ENCODE measurements at regions not wholly inside any gene's neighbourhood (a gene's known extent, or its start where the extent isn't known, plus 50 kb on each side); places are given as distances from the start of the nearest gene placed in this dataset.
"Not testable (repeated sequence)": the region's sequence is repeated elsewhere in the genome, so short reads cannot be mapped to it uniquely, and the experiment has no call there.

DNA sequence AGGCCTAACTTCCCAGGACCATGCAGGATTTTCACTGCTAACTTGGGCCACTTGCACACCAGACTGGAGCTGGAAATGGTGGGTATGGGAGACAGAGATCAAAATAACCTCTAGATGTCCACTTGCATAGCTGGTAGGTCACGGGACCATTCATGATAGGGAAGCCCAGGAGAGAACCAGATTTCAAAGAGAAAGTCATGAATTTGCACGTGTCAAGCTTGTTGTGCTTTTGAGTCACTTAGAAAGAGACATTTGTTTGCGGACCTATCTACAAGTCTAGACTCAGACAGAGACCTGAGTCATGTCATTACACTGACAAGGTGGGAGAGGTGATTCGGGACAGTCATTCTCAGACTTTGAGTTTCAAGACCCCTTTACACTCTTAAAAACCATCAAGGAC is 704.1 kb downstream of the DTWD2 start:
- DNase-seq (ENCODE audit: low read depth in 2 of 2): not testable (repeated sequence)

DNA sequence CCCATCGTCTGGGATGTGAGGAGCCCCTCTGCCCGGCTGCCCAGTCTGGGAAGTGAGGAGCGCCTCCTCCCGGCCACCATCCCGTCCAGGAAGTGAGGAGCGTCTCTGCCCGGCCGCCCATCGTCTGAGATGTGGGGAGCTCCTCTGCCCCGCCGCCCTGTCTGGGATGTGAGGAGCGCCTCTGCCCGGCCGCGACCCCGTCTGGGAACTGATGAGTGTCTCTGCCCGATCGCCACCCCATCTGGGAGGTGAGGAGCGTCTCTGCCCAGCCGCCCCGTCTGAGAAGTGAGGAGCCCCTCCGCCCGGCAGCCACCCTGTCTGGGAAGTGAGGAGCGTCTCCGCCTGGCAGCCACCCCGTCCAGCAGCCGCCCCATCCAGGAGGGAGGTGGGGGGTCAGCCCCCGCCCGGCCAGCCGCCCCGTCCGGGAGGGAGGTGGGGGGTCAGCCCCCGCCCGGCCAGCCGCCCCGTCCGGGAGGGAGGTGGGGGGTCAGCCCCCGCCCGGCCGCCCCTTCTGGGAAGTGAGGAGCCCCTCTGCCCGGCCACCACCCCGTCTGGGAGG is 705.8 kb downstream of the DTWD2 start:
- not testable (repeated sequence) for DNase-seq (ENCODE audit: low read depth in 2 of 2)

DNA sequence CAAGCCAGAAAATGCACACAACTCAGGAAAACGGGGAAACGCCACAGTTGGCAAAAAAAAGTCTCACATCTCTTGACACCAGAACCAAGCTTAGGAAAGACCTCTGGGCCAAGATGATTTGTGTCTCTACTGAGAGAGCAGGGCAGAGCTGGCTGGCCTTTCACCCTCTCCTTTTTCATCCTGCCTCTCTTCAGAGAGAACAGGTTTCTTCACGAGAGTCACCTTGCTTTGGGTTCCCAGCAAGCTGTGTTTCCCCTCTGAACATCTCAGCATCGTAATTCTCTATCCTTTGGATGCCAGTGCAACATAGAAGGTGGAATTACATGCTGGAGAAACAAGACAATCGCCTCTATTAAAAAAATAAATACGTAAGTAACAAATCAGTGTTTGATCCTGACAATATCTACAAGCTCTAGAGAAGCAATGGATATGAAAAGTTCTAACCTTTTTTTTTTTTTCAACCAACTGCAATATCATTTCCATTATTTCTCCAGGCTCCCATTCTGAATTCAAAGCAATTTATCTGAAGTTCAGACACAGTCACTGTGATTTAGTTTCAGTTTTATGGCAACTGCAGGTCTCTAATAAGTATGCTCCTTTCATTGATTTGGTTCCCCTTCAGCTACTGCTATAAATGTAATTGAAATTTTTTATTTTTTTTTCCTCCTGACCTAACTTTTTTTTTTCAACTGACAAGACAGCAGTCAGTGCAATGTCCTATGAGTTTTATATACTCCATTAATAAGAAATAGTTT is 708.6 kb downstream of the DTWD2 start:
- no peak for DNase-seq (ENCODE audit: low read depth in 2 of 2)

DNA sequence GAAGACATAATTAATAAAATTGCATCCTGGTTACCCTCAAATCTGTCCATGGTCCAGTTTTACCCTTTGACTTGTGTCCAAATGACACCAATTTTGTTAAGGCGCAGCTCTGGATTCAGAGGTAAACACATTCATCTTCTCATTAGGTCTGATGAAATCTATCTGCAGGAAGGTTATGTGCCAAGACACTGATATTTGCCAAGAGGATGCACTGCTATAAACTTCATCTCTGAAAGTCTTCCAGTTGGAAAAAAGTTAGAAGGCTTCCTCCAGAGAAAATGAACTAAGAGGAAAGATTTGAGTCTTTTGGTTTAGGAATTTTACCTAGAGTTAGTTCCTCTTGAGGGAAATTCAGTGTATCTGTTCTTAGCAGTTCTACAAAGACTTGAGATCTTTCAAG is 717.8 kb downstream of the DTWD2 start:
- DNase-seq (ENCODE audit: low read depth in 2 of 2): no peak

DNA sequence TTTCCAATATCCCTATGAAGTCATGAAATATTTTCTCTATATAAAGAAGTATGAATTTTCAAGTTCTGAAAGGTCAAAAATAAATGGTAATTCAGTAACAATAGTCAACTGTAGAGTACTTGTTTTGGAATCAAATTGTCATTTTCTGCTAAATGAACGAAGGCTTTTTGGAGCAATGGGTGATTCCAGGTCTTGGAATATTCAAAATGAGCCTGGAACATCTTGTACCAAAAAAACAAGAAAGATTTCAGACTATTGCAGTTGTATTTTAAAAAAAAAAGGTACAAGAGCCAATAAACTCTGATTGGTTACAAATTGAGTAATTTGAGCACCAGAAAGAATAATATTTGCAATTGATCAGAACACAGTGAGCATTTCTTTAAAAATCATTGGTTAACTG is 730.1 kb downstream of the DTWD2 start:
- DNase-seq (ENCODE audit: low read depth in 2 of 2): no peak

DNA sequence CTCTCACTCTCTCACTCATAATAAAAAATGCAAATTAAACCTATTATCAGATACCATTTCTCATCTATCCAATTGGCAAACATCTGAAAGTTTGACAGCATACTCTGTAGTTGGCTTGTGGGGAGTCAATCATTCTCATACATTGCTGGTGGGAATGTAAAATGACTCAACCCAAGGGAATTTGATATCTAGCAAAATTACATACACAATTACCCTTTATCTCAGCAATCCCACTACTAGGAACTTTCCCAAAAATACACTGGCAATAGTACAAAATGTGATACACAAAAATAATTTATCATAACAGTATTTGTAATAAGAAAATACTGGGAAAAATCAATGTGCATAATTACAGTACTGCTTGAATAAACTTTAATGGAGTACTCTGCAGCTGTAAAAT is 731.3 kb downstream of the DTWD2 start:
- DNase-seq (ENCODE audit: low read depth in 2 of 2): no peak

DNA sequence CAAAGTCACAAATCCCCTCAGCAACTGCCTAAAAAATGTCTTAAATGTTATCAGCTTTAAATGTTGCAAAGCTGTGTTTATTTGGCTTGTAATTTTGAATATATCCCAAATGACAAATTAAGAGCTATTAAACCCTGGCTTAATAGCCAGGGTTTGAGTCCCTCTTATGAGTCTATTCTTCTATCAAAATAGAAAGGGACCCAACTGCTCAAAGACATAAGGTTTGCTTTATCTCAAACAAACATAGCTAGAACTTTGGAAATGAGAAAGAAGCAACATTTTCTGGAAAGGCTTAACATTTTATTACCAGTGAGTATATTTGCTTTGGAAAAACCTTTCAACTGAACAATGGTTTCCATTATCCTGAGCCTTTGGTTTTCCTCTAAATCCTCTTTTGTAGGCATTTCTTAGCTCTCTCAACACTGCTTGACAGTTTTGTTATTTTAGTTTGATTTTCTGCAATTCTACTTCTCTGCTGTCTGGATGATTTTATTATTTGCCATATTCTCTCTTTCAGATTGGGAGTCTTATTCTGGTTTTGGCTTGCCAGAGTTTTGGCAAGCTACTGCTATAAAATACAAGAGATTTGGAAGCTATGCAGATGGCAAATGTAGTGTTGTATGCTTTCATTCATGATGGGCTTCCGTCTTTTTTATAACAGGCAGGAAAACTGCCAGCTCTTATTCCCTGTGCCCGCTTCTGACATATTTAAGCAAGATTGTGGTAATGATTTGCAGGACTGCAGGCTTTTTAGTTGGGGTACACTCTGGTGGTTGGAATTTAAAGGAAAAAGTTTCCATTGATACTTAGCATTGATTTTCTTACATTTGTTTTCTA is 734.9 kb downstream of the DTWD2 start:
- no peak for DNase-seq (ENCODE audit: low read depth in 2 of 2)

DNA sequence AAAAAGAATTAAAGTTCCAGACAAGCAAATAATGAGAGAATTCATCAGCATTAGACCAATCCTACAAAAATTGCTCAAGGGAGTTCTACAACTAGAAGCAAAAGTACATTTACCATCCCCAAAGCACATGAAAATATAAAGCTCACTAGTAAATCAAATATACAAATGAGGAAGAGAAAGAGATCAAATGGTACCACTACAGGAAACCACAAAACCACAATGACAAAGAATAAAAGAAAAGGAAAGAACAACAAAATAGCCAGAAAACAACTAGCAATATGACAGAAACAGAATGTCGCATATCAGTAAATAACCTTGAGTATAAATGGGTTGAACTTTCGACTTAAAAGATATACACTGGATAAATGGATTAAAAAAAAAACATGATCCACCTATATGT is 739.0 kb downstream of the DTWD2 start:
- DNase-seq (ENCODE audit: low read depth in 2 of 2): no peak

DNA sequence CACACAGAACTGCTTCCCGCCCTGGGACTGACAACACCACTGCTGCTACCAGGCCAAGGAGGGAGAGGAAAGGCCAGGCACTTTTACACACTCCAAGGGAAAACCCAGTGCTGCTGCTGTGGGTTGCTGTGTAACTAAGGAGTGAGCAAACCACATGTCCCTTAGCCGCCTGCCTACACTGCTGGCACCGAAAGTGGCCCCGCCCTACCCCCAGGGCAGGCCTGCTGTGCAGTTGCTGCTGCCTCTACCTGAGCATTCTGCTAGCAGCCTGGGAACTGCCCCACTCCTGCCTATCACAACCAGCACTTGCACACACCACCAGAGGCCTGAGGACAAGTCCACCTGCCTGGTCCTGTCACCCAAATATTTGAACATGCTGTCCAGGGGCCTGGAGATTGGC is 740.9 kb downstream of the DTWD2 start:
- DNase-seq (ENCODE audit: low read depth in 2 of 2): no peak

DNA sequence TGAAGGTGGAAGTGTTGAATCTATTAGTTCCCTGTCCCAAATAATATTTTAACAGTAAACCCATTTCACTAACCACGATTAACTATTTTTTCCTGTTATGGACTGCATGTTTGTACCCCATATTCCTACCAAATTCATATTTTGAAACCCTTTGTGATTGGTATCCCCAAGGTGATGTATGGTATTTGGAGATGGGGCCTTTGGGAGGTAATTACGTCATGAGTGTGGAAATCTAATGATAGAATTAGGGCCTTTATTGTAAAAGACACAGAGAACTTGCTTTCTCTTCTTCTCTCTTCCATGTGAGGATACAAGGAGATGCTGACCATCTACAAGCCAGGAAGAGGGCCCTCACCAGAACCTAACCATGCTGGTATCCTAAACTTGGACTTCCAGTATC is 744.7 kb downstream of the DTWD2 start:
- no peak for DNase-seq (ENCODE audit: low read depth in 2 of 2)

DNA sequence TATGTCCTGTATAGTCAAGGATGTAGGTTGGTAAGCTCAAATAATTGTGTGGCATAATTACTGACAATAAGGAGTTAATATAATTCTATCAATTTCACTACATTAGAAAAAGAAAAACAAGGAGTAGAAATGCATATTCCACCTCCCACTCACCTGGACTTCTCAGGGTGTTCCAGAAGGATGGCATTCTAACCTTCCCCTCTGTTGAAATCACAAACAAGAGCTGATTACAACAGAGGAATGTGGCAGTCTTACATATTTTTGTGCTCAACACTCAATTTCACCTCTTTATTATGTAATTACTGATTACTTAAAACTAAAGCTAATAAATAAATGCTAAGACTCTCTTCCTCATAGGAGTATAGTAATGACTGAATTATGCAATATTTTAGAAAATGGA is 745.3 kb downstream of the DTWD2 start:
- DNase-seq (ENCODE audit: low read depth in 2 of 2): no peak

DNA sequence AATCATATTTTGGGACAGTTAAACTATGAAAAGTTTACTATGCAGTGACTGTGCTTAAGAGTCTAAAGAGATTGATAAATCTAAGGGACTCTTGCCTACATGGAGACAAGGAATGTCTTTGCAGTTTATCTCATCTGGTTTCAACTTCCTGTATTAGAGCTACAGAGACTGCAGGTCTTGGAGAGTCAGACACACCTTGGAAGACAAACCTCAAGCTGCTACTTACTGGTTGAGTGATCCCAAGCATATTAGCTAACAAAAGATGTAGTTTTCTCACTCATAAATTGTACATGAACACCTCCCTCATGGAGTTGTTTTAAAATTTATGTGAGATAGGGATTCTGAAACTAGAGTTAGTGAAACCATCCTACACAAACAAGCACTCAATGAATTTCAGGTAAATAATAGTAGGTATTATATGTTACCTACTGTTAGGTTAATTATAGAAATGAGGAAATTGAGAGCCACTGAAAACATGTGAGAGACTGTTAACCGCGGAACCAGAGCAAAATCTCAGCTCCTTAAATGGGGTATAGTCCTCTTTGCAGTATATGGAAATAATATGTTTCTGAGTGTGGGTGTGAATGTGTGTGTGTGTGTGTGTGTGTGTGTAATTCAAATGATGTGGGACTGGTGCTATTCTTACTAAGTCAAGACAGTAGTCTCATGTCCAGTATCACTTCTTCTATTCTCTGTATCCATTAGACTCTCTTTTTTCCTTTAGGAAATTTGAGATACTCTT is 752.1 kb downstream of the DTWD2 start:
- DNase-seq (ENCODE audit: low read depth in 2 of 2): no peak

DNA sequence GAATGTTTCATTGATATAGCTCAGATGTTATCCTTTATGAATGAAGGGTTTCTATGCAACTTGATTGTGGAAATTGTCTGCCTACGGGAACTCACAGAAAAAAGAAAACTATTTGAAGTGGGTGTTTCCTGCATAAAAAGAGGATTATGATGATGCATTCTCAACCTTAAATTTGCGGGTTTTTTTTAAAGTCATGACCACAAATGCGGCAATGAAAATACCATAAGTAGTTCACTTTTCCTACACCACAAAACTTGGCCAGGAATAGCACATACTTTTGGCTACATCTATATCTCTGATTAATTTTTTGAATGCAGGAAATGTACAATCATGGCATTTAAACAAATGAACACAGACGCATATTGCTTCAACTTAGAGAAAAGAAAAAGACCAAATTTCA is 754.7 kb downstream of the DTWD2 start:
- no peak for DNase-seq (ENCODE audit: low read depth in 2 of 2)

DNA sequence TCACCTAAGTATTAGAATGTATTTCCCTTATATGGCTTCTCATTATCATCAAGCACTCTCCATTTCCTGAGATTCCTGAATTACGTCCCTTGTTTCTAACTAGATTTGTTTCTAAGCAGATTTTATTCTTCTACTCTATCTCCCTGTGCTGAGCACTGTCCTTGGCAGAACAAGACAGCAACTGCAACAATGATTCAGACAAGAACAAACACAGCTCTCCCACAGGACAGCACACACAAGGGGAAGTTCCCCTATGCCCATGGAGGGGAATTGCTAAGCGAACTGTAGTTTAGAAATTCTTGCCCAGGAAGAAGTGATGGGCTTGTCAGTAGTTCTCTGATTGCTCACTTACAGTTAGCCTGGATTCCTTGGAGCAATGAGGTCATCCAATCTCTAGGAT is 759.9 kb downstream of the DTWD2 start:
- no peak for DNase-seq (ENCODE audit: low read depth in 2 of 2)

DNA sequence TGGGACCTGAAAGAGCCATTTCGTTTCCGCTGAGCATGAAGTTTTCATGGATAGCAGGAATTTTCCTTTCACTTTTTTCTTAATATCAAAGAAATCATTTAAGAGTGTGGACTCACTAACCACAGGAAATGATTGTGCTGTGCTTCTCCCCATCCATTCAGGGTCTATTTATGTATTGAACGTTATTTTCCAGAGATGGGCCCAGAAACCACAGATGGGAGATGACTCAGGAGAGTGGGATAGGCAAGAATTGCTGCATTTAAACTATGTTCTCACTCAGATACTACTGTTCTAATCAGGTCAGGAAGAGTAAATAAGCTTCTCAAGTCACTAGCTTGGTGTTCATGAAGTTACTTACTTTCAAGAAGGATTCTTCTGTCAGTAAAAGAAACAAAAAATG is 763.8 kb downstream of the DTWD2 start:
- DNase-seq (ENCODE audit: low read depth in 2 of 2): no peak

DNA sequence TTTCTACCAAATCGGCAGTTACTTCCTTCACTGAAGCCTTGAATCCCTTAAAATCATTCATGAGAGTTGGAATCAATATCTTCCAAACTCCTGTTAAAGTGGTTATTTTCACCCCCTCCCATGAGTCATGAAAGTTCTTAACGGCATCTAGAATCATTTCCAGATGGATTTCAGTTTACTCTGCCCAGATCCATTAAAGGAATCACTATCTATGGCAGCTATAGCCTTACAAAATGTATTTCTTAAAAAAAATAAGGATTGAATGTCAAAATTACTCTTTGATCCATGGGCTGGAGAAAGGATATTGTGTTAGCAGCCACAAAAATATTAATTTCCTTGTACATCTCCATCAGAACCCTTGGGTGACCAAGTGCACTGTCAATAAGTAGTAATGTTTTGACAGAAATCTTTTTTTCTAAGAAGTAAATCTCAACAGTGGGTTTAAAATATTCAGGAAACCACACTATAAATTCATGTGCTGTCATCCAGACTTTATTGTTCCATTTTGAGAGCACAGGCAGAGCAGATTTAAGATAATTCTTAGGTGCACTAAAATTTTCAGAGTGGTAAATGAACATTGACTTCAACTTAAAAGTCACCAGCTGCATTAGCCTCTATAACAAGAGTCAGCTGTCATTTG is 767.7 kb downstream of the DTWD2 start:
- no peak for DNase-seq (ENCODE audit: low read depth in 2 of 2)

DNA sequence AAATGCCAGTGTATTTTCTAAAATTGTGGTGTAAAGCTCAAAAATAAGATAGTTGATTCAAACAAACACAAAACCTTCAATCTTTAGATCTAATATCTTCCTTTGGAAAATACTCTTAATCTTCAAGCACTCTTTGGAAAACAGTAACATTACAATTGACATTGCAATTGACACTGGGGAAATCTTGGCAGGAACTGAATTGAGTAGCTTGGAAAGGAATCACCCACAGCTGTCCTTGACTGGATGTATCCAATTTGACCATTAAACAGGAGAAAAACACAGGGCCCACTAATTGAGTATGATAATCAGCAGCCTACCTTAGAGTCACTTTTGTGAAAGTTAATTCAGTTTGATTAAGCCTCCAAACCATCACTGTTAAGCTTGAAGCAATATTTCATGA is 776.7 kb downstream of the DTWD2 start:
- DNase-seq (ENCODE audit: low read depth in 2 of 2): no peak

DNA sequence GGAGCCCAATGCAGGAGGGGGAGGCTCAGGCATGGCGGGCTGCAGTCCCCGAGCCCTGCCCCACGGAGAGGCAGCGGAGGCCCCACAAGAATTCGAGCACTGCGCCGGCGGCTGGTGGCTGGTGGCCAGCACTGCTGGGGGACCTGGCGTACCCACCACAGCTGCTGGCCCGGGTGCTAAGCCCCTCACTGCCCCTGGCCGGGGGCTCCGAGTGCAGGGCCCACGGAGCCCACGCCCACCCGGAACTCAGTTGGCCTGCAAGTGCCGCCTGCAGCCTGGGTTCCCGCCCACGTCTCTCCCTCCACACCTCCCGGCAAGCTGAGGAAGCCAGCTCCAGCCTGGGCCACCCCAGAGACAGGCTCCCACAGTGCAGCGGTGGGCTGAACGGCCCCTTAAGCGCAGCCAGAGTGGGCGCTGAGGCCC is 780.3 kb downstream of the DTWD2 start:
- DNase-seq (ENCODE audit: low read depth in 2 of 2): no peak

DNA sequence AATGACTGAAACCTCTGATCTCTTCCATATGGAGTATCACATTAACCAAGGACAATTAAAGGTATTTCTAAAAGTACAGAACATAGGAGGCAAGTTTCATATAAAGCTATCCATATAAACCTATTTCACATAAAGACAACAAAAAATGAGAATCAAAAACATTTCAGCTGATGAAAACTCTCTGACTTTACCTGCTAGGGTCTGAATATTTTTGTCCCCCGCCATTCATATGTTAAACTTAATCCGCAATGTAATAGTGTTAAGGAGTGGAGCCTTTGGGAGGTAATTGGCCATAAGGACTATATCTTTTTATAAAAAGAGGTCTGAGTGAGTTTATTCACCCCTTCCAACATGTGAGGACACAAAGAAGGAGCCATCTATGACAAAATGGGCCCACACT is 788.5 kb downstream of the DTWD2 start:
- no peak for DNase-seq (ENCODE audit: low read depth in 2 of 2)

DNA sequence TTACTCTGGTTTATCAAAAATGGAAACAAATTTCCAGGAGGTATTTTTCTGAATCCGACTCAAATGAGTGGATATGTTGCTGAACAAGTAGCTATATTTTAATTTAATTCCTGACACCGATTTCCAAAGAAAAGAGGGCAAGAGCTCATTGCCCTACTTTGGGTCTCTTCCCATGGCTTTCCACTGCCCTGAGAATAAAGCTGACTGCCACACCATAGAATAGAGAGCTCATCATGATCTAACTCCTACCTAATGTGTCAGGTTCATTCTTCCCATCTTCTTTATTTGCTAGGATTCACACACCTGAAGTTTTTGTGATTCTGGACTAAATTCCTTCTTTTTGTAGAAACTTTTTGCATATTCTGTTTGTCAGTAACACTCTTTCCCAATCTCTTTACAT is 792.1 kb downstream of the DTWD2 start:
- no peak for DNase-seq (ENCODE audit: low read depth in 2 of 2)

DNA sequence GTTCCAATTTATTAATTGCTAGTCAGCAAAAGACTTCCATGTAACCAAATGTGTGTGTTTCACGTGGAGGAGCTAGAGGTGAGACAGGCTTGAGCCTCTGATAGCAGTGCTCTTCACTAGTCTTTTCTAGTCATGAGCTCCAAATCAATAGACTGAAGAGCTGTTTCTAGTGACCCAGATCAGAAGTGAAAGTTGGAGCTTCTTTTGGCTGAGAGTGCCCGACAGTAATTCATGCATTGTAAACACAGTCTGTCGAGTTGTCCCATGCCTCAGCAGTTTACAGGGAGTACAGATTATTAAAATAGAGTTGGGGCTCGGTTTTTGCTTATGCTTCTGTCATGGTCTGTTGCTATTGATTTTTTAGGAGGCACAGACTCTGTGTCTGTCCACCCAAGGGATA is 793.1 kb downstream of the DTWD2 start:
- DNase-seq (ENCODE audit: low read depth in 2 of 2): no peak
